Activated CD4-positive, alpha-beta T cell treated with anti-CD3 and anti-CD28 coated beads for 4 hours (primary cell): ENCODE measurements at regions not wholly inside any gene's neighbourhood (a gene's known extent, or its start where the extent isn't known, plus 50 kb on each side); places are given as distances from the start of the nearest gene placed in this dataset.
"Not testable (repeated sequence)": the region's sequence is repeated elsewhere in the genome, so short reads cannot be mapped to it uniquely, and the experiment has no call there.

ENCODE experiments used
- DNase-seq, 2 donors: peaks; one replicate each; pipeline ENCODE4 v3.0.0-alpha.2; 2020

- no peak for DNase-seq
Observed at GRCh38 chr2:44051593-44052347, 56.0 kb upstream of the LRPPRC start.

GRCh38 chr2:44052584-44052983, 56.8 kb upstream of the LRPPRC start:
- DNase-seq: no peak

- DNase-seq: no peak
Observed at GRCh38 chr2:44053052-44053451, 57.3 kb upstream of the LRPPRC start.

GRCh38 chr2:44053456-44053855, 57.7 kb upstream of the LRPPRC start:
- no peak for DNase-seq

- DNase-seq: no peak
Observed at GRCh38 chr2:44055229-44055628, 59.4 kb upstream of the LRPPRC start.

GRCh38 chr2:44055664-44056063, 59.9 kb upstream of the LRPPRC start:
- DNase-seq: no peak

- no peak for DNase-seq
Observed at GRCh38 chr2:44056947-44057346, 61.2 kb upstream of the LRPPRC start.

GRCh38 chr2:44060286-44060685, 64.5 kb upstream of the LRPPRC start:
- not testable (repeated sequence) for DNase-seq

GRCh38 chr2:44060990-44061389, 65.2 kb upstream of the LRPPRC start:
- no peak for DNase-seq

- no peak for DNase-seq
Observed at GRCh38 chr2:44061469-44061868, 65.7 kb upstream of the LRPPRC start.

GRCh38 chr2:44061876-44062275, 66.1 kb upstream of the LRPPRC start:
- DNase-seq: no peak

- no peak for DNase-seq
Observed at GRCh38 chr2:44063033-44063432, 67.2 kb upstream of the LRPPRC start.

GRCh38 chr2:44064281-44064680, 68.5 kb upstream of the LRPPRC start:
- not testable (repeated sequence) for DNase-seq

GRCh38 chr2:44067012-44067790, 71.4 kb upstream of the LRPPRC start:
- not testable (repeated sequence) for DNase-seq

- not testable (repeated sequence) for DNase-seq
Observed at GRCh38 chr2:44067791-44068181, 72.0 kb upstream of the LRPPRC start.

GRCh38 chr2:44071454-44072046, 75.8 kb upstream of the LRPPRC start:
- DNase-seq: no peak

GRCh38 chr2:44073667-44074066, 77.9 kb upstream of the LRPPRC start:
- not testable (repeated sequence) for DNase-seq

GRCh38 chr2:44074795-44075194, 79.0 kb upstream of the LRPPRC start:
- not testable (repeated sequence) for DNase-seq

GRCh38 chr2:44075541-44075940, 79.8 kb upstream of the LRPPRC start:
- no peak for DNase-seq

GRCh38 chr2:44077942-44078511, 82.2 kb upstream of the LRPPRC start:
- DNase-seq: no peak

- DNase-seq: no peak
Observed at GRCh38 chr2:44079686-44080085, 83.9 kb upstream of the LRPPRC start.

- DNase-seq: no peak
Observed at GRCh38 chr2:44083054-44083453, 85.6 kb upstream of the PPM1B start.

- no peak for DNase-seq
Observed at GRCh38 chr2:44084850-44085249, 83.8 kb upstream of the PPM1B start.

- no peak for DNase-seq
Observed at GRCh38 chr2:44086629-44087028, 82.0 kb upstream of the PPM1B start.
